HL-60 (cell line): ENCODE measurements at regions not wholly inside any gene's neighbourhood (a gene's known extent, or its start where the extent isn't known, plus 50 kb on each side); places are given as distances from the start of the nearest gene placed in this dataset.

Experiments
- DNase-seq, 2 experiments: peaks; one replicate each; pipeline ENCODE4 v3.0.0-alpha.2; 2010 to 2020; ENCODE audit warnings: low read depth in 1 of 2, low spot score in 1 of 2
- H3K27ac ChIP-seq: fragments of 250-450 bp; sonication (Bioruptor Pico); replicated peaks from 2 replicates; pipeline ENCODE4 v1.5.1; 2020; ENCODE audit warnings: mild to moderate bottlenecking, moderate library complexity
- H3K27me3 ChIP-seq: fragments of 250-450 bp; sonication (Bioruptor Pico); 2 replicates; pipeline ENCODE4 v1.5.1; 2021; ENCODE audit warnings: mild to moderate bottlenecking, moderate library complexity; ENCODE audit not compliant: insufficient read depth, poor library complexity, severe bottlenecking
- H3K4me3 ChIP-seq: replicated peaks from 2 replicates; pipeline ENCODE4 v1.5.1; 2011; ENCODE audit warnings: mild to moderate bottlenecking, control low read depth, low read length; ENCODE audit not compliant: insufficient read depth
- GABPA ChIP-seq: IDR thresholded peaks from 2 replicates; pipeline ENCODE4 v1.6.1; 2012; ENCODE audit warnings: low read depth
- POLR2AphosphoS5 ChIP-seq: IDR thresholded peaks from 2 replicates; pipeline ENCODE4 v1.6.1; 2012; ENCODE audit warnings: low read depth
- SPI1 ChIP-seq: IDR thresholded peaks from 2 replicates; pipeline ENCODE4 v1.6.1; 2012; ENCODE audit warnings: low read depth, mild to moderate bottlenecking, borderline replicate concordance
- TF ChIP-seq, protein P1 (sequence below): IDR thresholded peaks from one replicate; pipeline ENCODE4 v1.5.1; 2011; ENCODE audit warnings: low read length, control low read depth, inconsistent platforms; ENCODE audit not compliant: insufficient read depth
- TF ChIP-seq, protein P2 (sequence below): IDR thresholded peaks from 2 replicates; pipeline ENCODE4 v1.6.1; 2012; ENCODE audit warnings: low read depth; ENCODE audit not compliant: insufficient replicate concordance

DNA sequence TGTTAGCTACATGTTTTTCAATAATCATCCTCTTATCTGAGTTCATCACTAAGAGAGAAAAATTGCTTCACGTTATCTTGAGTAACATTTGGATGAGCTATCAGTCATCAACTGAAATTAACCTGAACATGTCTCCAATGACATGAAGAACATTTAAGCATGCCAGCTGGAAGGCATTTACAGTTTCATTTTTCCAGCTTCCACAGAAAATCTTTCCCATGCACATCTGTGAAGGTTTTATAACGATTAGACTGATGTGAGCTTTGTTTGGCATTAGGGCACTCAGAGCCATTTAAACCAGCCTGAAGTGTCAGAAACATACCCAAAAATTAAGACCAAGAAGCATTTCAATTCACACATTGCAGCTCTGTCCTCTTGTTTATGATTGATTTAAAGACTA lies 235.8 kb upstream of the ARHGEF26 start:
- TF ChIP-seq, protein P1, sequence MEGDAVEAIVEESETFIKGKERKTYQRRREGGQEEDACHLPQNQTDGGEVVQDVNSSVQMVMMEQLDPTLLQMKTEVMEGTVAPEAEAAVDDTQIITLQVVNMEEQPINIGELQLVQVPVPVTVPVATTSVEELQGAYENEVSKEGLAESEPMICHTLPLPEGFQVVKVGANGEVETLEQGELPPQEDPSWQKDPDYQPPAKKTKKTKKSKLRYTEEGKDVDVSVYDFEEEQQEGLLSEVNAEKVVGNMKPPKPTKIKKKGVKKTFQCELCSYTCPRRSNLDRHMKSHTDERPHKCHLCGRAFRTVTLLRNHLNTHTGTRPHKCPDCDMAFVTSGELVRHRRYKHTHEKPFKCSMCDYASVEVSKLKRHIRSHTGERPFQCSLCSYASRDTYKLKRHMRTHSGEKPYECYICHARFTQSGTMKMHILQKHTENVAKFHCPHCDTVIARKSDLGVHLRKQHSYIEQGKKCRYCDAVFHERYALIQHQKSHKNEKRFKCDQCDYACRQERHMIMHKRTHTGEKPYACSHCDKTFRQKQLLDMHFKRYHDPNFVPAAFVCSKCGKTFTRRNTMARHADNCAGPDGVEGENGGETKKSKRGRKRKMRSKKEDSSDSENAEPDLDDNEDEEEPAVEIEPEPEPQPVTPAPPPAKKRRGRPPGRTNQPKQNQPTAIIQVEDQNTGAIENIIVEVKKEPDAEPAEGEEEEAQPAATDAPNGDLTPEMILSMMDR, result no peak
- TF ChIP-seq GABPA (no peak), SPI1 (no peak), POLR2AphosphoS5 (no peak)
- TF ChIP-seq, protein P2, sequence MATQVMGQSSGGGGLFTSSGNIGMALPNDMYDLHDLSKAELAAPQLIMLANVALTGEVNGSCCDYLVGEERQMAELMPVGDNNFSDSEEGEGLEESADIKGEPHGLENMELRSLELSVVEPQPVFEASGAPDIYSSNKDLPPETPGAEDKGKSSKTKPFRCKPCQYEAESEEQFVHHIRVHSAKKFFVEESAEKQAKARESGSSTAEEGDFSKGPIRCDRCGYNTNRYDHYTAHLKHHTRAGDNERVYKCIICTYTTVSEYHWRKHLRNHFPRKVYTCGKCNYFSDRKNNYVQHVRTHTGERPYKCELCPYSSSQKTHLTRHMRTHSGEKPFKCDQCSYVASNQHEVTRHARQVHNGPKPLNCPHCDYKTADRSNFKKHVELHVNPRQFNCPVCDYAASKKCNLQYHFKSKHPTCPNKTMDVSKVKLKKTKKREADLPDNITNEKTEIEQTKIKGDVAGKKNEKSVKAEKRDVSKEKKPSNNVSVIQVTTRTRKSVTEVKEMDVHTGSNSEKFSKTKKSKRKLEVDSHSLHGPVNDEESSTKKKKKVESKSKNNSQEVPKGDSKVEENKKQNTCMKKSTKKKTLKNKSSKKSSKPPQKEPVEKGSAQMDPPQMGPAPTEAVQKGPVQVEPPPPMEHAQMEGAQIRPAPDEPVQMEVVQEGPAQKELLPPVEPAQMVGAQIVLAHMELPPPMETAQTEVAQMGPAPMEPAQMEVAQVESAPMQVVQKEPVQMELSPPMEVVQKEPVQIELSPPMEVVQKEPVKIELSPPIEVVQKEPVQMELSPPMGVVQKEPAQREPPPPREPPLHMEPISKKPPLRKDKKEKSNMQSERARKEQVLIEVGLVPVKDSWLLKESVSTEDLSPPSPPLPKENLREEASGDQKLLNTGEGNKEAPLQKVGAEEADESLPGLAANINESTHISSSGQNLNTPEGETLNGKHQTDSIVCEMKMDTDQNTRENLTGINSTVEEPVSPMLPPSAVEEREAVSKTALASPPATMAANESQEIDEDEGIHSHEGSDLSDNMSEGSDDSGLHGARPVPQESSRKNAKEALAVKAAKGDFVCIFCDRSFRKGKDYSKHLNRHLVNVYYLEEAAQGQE, result no peak
- Histone ChIP-seq H3K4me3 (no peak overlapping the region), H3K27me3 (no peaks in the 10 kb centered on the region), H3K27ac (no peak overlapping the region)
- DNase-seq, result no peak

DNA sequence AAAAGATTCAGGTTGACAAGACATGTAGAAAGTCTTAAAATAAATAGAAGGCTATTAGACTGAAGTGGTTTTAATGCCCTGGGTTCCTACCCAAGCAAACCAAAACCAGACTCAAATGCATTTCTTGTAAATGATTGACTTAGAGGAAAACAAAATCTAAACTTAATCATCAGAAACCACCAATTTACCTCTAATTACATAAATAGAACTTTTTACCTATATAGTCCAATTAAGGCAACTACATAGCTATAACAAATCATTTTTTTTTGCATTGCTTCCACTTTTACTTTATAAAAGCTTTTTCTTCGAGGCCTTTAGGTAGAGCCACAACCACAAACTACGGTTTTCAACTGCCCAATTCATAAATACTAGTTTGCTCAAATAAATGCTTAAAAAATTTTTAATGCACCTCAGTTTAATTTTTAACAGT lies 231.3 kb upstream of the ARHGEF26 start:
- Histone ChIP-seq H3K27me3 (no peaks in the 10 kb centered on the region), H3K27ac (no peak overlapping the region), H3K4me3 (no peak overlapping the region)
- DNase-seq, result no peak
- TF ChIP-seq POLR2AphosphoS5, result no peak
- TF ChIP-seq SPI1, result no peak
- TF ChIP-seq GABPA, result no peak
- TF ChIP-seq, protein P1, result no peak
- TF ChIP-seq, protein P2, result no peak

DNA sequence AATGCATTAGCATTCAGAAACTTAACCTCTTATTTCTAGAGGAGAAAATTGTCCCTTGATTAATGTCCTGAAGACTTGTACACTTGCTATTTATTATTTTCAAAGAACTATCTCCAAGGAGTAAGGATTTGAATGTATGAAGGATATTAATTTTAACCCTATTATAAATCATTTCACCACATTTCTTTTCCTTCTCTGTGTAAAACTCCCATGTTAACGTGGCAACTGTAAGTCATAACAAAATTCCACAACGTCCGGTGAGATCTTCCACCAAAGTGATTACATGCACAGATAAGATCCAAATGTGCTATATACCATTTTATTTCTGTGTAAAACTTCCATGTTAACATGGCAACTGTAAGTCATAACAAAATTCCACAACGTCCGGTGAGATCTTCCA lies 229.1 kb upstream of the ARHGEF26 start:
- no peak for DNase-seq
- TF ChIP-seq SPI1, result no peak
- TF ChIP-seq, protein P2, result no peak
- TF ChIP-seq, protein P1, result no peak
- TF ChIP-seq POLR2AphosphoS5, result no peak
- TF ChIP-seq GABPA, result no peak
- H3K4me3 ChIP-seq, result no peak overlapping the region
- H3K27me3 ChIP-seq, result no peaks in the 10 kb centered on the region
- H3K27ac ChIP-seq, result no peak overlapping the region
